Kidney (tissue), 13 donors: ENCODE measurements at regions not wholly inside any gene's neighbourhood (a gene's known extent, or its start where the extent isn't known, plus 50 kb on each side); places are given as distances from the start of the nearest gene placed in this dataset.

Experiments
- DNase-seq, 5 donors: peaks; one replicate each; pipeline ENCODE4 v3.0.0-alpha.2; 2013 to 2020
- FAIRE-seq: peaks from 2 replicates; lab custom pipeline; 2012; peaks lifted over from hg19 to GRCh38; lab: Jason Lieb, UNC
- H3K27ac ChIP-seq, 2 donors: one replicate each; pipeline ENCODE4 v1.7.0; 2013; ENCODE audit warnings: low read depth in 2 of 2, low read length in 2 of 2, inconsistent platforms in 1 of 2
- H3K27me3 ChIP-seq: one replicate; pipeline ENCODE4 v1.7.1; 2013; ENCODE audit warnings: low read length, inconsistent platforms; ENCODE audit not compliant: control insufficient read depth, insufficient read depth
- H3K36me3 ChIP-seq, 3 donors: one replicate each; pipeline versions ENCODE4 v1.7.0 to v1.7.1; 2013; ENCODE audit warnings: low read length in 3 of 3, control low read depth in 1 of 3, inconsistent platforms in 1 of 3; ENCODE audit not compliant: insufficient read depth in 3 of 3, control insufficient read depth in 2 of 3
- H3K4me1 ChIP-seq, 3 donors: one replicate each; pipeline versions ENCODE4 v1.7.0 to v1.7.1; 2013; ENCODE audit warnings: low read length in 3 of 3, inconsistent platforms in 1 of 3, low read depth in 1 of 3; ENCODE audit not compliant: control insufficient read depth in 2 of 3, insufficient read depth in 2 of 3
- H3K4me3 ChIP-seq, 3 donors: one replicate each; pipeline versions ENCODE4 v1.7.0 to v1.8.1; 2013; ENCODE audit warnings: low read length in 3 of 3, control low read depth in 1 of 3, inconsistent platforms in 1 of 3
- H3K9ac ChIP-seq, 3 donors: one replicate each; pipeline versions ENCODE4 v1.7.0 to v1.7.1; 2013; ENCODE audit warnings: low read length in 3 of 3, control low read depth in 1 of 3, inconsistent platforms in 1 of 3
- H3K9me3 ChIP-seq, 3 donors: one replicate each; pipeline versions ENCODE4 v1.7.0 to v1.7.1; 2013; ENCODE audit warnings: low read length in 3 of 3, control low read depth in 1 of 3, inconsistent platforms in 1 of 3; ENCODE audit not compliant: control insufficient read depth in 2 of 3, insufficient read depth in 1 of 3
- CTCF ChIP-seq: IDR thresholded peaks from 3 replicates; pipeline ENCODE4 v1.5.1; 2012; ENCODE audit warnings: mild to moderate bottlenecking, moderate library complexity, borderline replicate concordance; ENCODE audit not compliant: insufficient read depth; ENCODE audit errors: extremely low read depth
- intact Hi-C: fragments of 100-400 bp; cut with DNase I; formaldehyde crosslinking; loops from one replicate; pipeline ENCODE4 v1.11.1; 2022
- donor health status: control.
- donor health status: control.
- donor health status: control.
- donor health status: control.
- donor health status: control.
- donor health status: DM: yes; HTN: yes; CAD: no.
- donor health status: Normal renal cell carcinoma (clear cell type).

GRCh38 chr6:27777614-27778355 is 134.4 kb downstream of the OR2B2 start:
- FAIRE-seq (no peak), DNase-seq (no peak)
- H3K4me1 ChIP-seq, result no peaks in the 10 kb centered on the region
- no peak overlapping the region for H3K27ac ChIP-seq
- no peak for TF ChIP-seq CTCF
- no peaks in the 10 kb centered on the region for H3K36me3 ChIP-seq
- H3K9me3 ChIP-seq, result no peaks in the 10 kb centered on the region
- H3K9ac ChIP-seq, result no peak overlapping the region
- H3K27me3 ChIP-seq, result no peaks in the 10 kb centered on the region
- H3K4me3 ChIP-seq, result no peak overlapping the region
- intact Hi-C loops, result no loop called here

DNA sequence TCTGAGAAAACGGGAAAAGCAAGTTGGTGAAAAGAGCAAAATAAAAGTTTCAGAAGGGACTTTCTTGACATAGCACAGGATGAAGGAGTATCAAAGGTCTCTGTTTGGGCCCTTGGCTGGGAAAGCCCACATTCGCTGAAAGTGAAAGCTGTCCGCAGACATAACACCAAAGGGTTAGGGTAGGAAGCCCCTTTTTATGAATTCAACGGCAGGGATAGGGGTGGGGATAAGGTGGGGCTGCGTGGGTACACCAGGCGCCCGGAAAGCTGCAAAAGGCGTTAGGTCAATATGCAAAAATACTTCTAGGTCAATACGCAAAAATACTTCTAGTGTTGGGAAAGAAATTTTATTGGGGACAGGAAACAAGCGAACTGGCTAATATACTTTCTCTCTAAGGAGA is 135.1 kb downstream of the OR2B2 start:
- no peak overlapping the region for H3K27ac ChIP-seq
- DNase-seq (no peak), FAIRE-seq (no peak)
- no peaks in the 10 kb centered on the region for H3K36me3 ChIP-seq
- no peaks in the 10 kb centered on the region for H3K27me3 ChIP-seq
- TF ChIP-seq CTCF, result no peak
- H3K4me3 ChIP-seq, result no peak overlapping the region
- H3K4me1 ChIP-seq, result peaks cover 0 to 2% (median 0%) of the 10 kb centered on the region in 3 donors
- intact Hi-C loops, result no loop called here
- H3K9me3 ChIP-seq, result no peaks in the 10 kb centered on the region
- H3K9ac ChIP-seq, result no peak overlapping the region

GRCh38 chr6:27776504-27776903 is 135.7 kb downstream of the OR2B2 start:
- no peak overlapping the region for H3K9ac ChIP-seq

More at GRCh38 chr6:27776504-27776903, 135.7 kb downstream of the OR2B2 start:
- Histone ChIP-seq H3K27me3 (no peaks in the 10 kb centered on the region), H3K4me3 (no peak overlapping the region), H3K9me3 (no peaks in the 10 kb centered on the region), H3K36me3 (no peaks in the 10 kb centered on the region), H3K4me1 (peaks cover 0 to 3% (median 0%) of the 10 kb centered on the region in 3 donors), H3K27ac (no peak overlapping the region)
- TF ChIP-seq CTCF, result no peak
- intact Hi-C loops, result no loop called here
- no peak for DNase-seq
- FAIRE-seq, result no peak
